Fibroblast of the aortic adventitia (primary cell): ENCODE measurements at regions not wholly inside any gene's neighbourhood (a gene's known extent, or its start where the extent isn't known, plus 50 kb on each side); places are given as distances from the start of the nearest gene placed in this dataset.

ENCODE experiments used
- DNase-seq: peaks from one replicate; pipeline ENCODE4 v3.0.0-alpha.2; 2010; ENCODE audit warnings: low read depth
- H3K4me3 ChIP-seq: 2 replicates; pipeline ENCODE4 v1.5.1; 2011; ENCODE audit warnings: low read depth, mild to moderate bottlenecking, control low read depth, low read length, moderate library complexity
- CTCF ChIP-seq: IDR thresholded peaks from 2 replicates; pipeline ENCODE4 v1.5.1; 2011; ENCODE audit warnings: mild to moderate bottlenecking, low read length, control low read depth, inconsistent platforms; ENCODE audit not compliant: insufficient read depth

- DNase-seq = no peak
- TF ChIP-seq CTCF = no peak
- H3K4me3 ChIP-seq = no peak overlapping the region
These were observed 288.1 kb upstream of the ZC3H15 start for GRCh38 chr2:186197955-186198354.

GRCh38 chr2:186199029-186199428 is 287.0 kb upstream of the ZC3H15 start:
- H3K4me3 ChIP-seq = no peak overlapping the region
- no peak for DNase-seq
- TF ChIP-seq CTCF = no peak

- no peak overlapping the region for H3K4me3 ChIP-seq
- TF ChIP-seq CTCF = no peak
- no peak for DNase-seq
These were observed 284.7 kb upstream of the ZC3H15 start for GRCh38 chr2:186201371-186201770.

- no peak for DNase-seq
- no peak overlapping the region for H3K4me3 ChIP-seq
- TF ChIP-seq CTCF = no peak
These were observed 280.7 kb upstream of the ZC3H15 start for GRCh38 chr2:186205254-186205911.

- TF ChIP-seq CTCF = no peak
- no peak overlapping the region for H3K4me3 ChIP-seq
- no peak for DNase-seq
These were observed 276.5 kb upstream of the ZC3H15 start for GRCh38 chr2:186209532-186209931.

GRCh38 chr2:186220409-186220808 is 265.7 kb upstream of the ZC3H15 start:
- no peak for TF ChIP-seq CTCF
- no peak overlapping the region for H3K4me3 ChIP-seq
- no peak for DNase-seq

- DNase-seq = no peak
- no peak overlapping the region for H3K4me3 ChIP-seq
- no peak for TF ChIP-seq CTCF
These were observed 256.8 kb upstream of the ZC3H15 start for GRCh38 chr2:186229265-186229664.
